ENCODE measurements at regions not wholly inside any gene's neighbourhood (a gene's known extent, or its start where the extent isn't known, plus 50 kb on each side); places are given as distances from the start of the nearest gene placed in this dataset.

GRCh38 chr1:99106274-99106673, 101.6 kb upstream of the PLPPR5 start:
- no peak for TF ChIP-seq CTCF (IDR thresholded peaks at IDR 0.05; ENCODE audit: low read depth, low read length, missing control alignments)
- DNase-seq (ENCODE audit: low read depth): no peak
- no peak overlapping the region for H3K4me3 ChIP-seq (ENCODE audit: low read depth, low read length)

GRCh38 chr1:99107680-99108079, 103.0 kb upstream of the PLPPR5 start:
- TF ChIP-seq CTCF (IDR thresholded peaks at IDR 0.05; ENCODE audit: low read depth, low read length, missing control alignments): no peak
- DNase-seq (ENCODE audit: low read depth): no peak
- H3K4me3 ChIP-seq (ENCODE audit: low read depth, low read length): no peak overlapping the region

GRCh38 chr1:99110140-99111041, 105.7 kb upstream of the PLPPR5 start:
- no peak for TF ChIP-seq CTCF (IDR thresholded peaks at IDR 0.05; ENCODE audit: low read depth, low read length, missing control alignments)
- no peak for DNase-seq (ENCODE audit: low read depth)
- no peak overlapping the region for H3K4me3 ChIP-seq (ENCODE audit: low read depth, low read length)

GRCh38 chr1:99115231-99115630, 110.6 kb upstream of the PLPPR5 start:
- no peak overlapping the region for H3K4me3 ChIP-seq (ENCODE audit: low read depth, low read length)
- no peak for DNase-seq (ENCODE audit: low read depth)
- no peak for TF ChIP-seq CTCF (IDR thresholded peaks at IDR 0.05; ENCODE audit: low read depth, low read length, missing control alignments)

GRCh38 chr1:99119188-99119587, 114.5 kb upstream of the PLPPR5 start:
- no peak for TF ChIP-seq CTCF (IDR thresholded peaks at IDR 0.05; ENCODE audit: low read depth, low read length, missing control alignments)
- no peak for DNase-seq (ENCODE audit: low read depth)
- no peak overlapping the region for H3K4me3 ChIP-seq (ENCODE audit: low read depth, low read length)

GRCh38 chr1:99122039-99122438, 117.4 kb upstream of the PLPPR5 start:
- H3K4me3 ChIP-seq (ENCODE audit: low read depth, low read length): no peak overlapping the region
- DNase-seq (ENCODE audit: low read depth): no peak
- no peak for TF ChIP-seq CTCF (IDR thresholded peaks at IDR 0.05; ENCODE audit: low read depth, low read length, missing control alignments)

- no peak overlapping the region for H3K4me3 ChIP-seq (ENCODE audit: low read depth, low read length)
- no peak for DNase-seq (ENCODE audit: low read depth)
- no peak for TF ChIP-seq CTCF (IDR thresholded peaks at IDR 0.05; ENCODE audit: low read depth, low read length, missing control alignments)
These were observed 119.3 kb upstream of the PLPPR5 start for GRCh38 chr1:99123936-99124335.

Measured in GM12864 (cell line).